Peyer's patch (tissue), 4 donors: ENCODE measurements at regions not wholly inside any gene's neighbourhood (a gene's known extent, or its start where the extent isn't known, plus 50 kb on each side); places are given as distances from the start of the nearest gene placed in this dataset.

Experiments
- DNase-seq, 3 donors: peaks; one replicate each; pipeline ENCODE4 v3.0.0-alpha.2; 2017 to 2019
- H3K27ac ChIP-seq, 4 donors: fragments of 200-600 bp; sonication (generic); one replicate each; pipeline ENCODE4 v1.5.1; 2016 to 2019
- H3K27me3 ChIP-seq, 2 donors: fragments of 200-600 bp; sonication (generic); one replicate each; pipeline ENCODE4 v1.5.1; 2019
- H3K36me3 ChIP-seq, 3 donors: fragments of 200-600 bp; sonication (generic); one replicate each; pipeline ENCODE4 v1.5.1; 2016 to 2019
- H3K4me1 ChIP-seq, 4 donors: fragments of 200-600 bp; sonication (generic); one replicate each; pipeline ENCODE4 v1.5.1; 2016 to 2019
- H3K4me3 ChIP-seq, 4 donors: fragments of 200-600 bp; sonication (generic); 1 replicate in 3 of 4; 2 replicates in 1 of 4; pipeline ENCODE4 v1.5.1; 2016 to 2019; ENCODE audit warnings: mild to moderate bottlenecking in 1 of 4
- H3K9me3 ChIP-seq, 4 donors: fragments of 200-600 bp; sonication (generic); one replicate each; pipeline ENCODE4 v1.5.1; 2016 to 2019; ENCODE audit warnings: mild to moderate bottlenecking in 1 of 4
- CTCF ChIP-seq, 6 experiments: fragments of 450-650 bp in 4 of 6; fragments of 200-600 bp in 2 of 6; sonication (generic) in 1 of 6; IDR thresholded peaks; one replicate each; pipeline ENCODE4 v1.5.1; 2017 to 2019; ENCODE audit warnings: antibody characterized with exemption in 6 of 6, mild to moderate bottlenecking in 3 of 6, moderate library complexity in 1 of 6
- POLR2A ChIP-seq, 2 donors: fragments of 450-650 bp; IDR thresholded peaks; one replicate each; pipeline ENCODE4 v1.5.1; 2017; ENCODE audit warnings: antibody characterized with exemption in 2 of 2, mild to moderate bottlenecking in 2 of 2, moderate library complexity in 2 of 2

GRCh38 chr4:160020804-160021203 lies 917.9 kb downstream of the RAPGEF2 start:
- H3K9me3 ChIP-seq, result no peaks in the 10 kb centered on the region
- H3K4me3 ChIP-seq, result no peak overlapping the region
- H3K27me3 ChIP-seq, result no peaks in the 10 kb centered on the region
- H3K27ac ChIP-seq, result no peak overlapping the region
- H3K4me1 ChIP-seq, result no peaks in the 10 kb centered on the region
- TF ChIP-seq CTCF (IDR thresholded peaks at IDR 0.05) (no peak), POLR2A (IDR thresholded peaks at IDR 0.05) (no peak)
- DNase-seq, result no peak
- H3K36me3 ChIP-seq, result no peaks in the 10 kb centered on the region

GRCh38 chr4:160021870-160022269 lies 919.0 kb downstream of the RAPGEF2 start:
- H3K4me1 ChIP-seq, result no peaks in the 10 kb centered on the region
- H3K36me3 ChIP-seq, result no peaks in the 10 kb centered on the region
- TF ChIP-seq POLR2A (IDR thresholded peaks at IDR 0.05) (no peak), CTCF (IDR thresholded peaks at IDR 0.05) (no peak)
- no peaks in the 10 kb centered on the region for H3K27me3 ChIP-seq
- H3K4me3 ChIP-seq, result no peak overlapping the region
- H3K27ac ChIP-seq, result no peak overlapping the region
- H3K9me3 ChIP-seq, result no peaks in the 10 kb centered on the region
- no peak for DNase-seq

- DNase-seq, result no peak
- H3K4me3 ChIP-seq, result no peak overlapping the region
- no peaks in the 10 kb centered on the region for H3K9me3 ChIP-seq
- TF ChIP-seq CTCF (IDR thresholded peaks at IDR 0.05) (no peak), POLR2A (IDR thresholded peaks at IDR 0.05) (no peak)
- no peaks in the 10 kb centered on the region for H3K27me3 ChIP-seq
- no peak overlapping the region for H3K27ac ChIP-seq
- H3K4me1 ChIP-seq, result no peaks in the 10 kb centered on the region
- H3K36me3 ChIP-seq, result no peaks in the 10 kb centered on the region
Measured at GRCh38 chr4:160026721-160027120, 923.8 kb downstream of the RAPGEF2 start.

GRCh38 chr4:160034501-160034900 lies 931.6 kb downstream of the RAPGEF2 start:
- TF ChIP-seq POLR2A (IDR thresholded peaks at IDR 0.05), result no peak
- no peak for TF ChIP-seq CTCF (IDR thresholded peaks at IDR 0.05)
- Histone ChIP-seq H3K36me3 (no peaks in the 10 kb centered on the region), H3K9me3 (no peaks in the 10 kb centered on the region), H3K27ac (no peak overlapping the region), H3K27me3 (no peaks in the 10 kb centered on the region), H3K4me1 (no peaks in the 10 kb centered on the region), H3K4me3 (no peak overlapping the region)
- DNase-seq, result no peak

- Histone ChIP-seq H3K9me3 (no peaks in the 10 kb centered on the region), H3K4me1 (no peaks in the 10 kb centered on the region), H3K36me3 (no peaks in the 10 kb centered on the region), H3K27ac (no peak overlapping the region), H3K4me3 (no peak overlapping the region), H3K27me3 (no peaks in the 10 kb centered on the region)
- no peak for DNase-seq
- no peak for TF ChIP-seq CTCF (IDR thresholded peaks at IDR 0.05)
Measured at GRCh38 chr4:160038615-160039014, 935.7 kb downstream of the RAPGEF2 start.

GRCh38 chr4:160044693-160045092 lies 941.8 kb downstream of the RAPGEF2 start:
- DNase-seq, result no peak
- no peaks in the 10 kb centered on the region for H3K36me3 ChIP-seq
- H3K4me3 ChIP-seq, result no peak overlapping the region
- no peaks in the 10 kb centered on the region for H3K9me3 ChIP-seq
- H3K4me1 ChIP-seq, result no peaks in the 10 kb centered on the region
- TF ChIP-seq POLR2A (IDR thresholded peaks at IDR 0.05), result no peak
- no peak for TF ChIP-seq CTCF (IDR thresholded peaks at IDR 0.05)
- no peaks in the 10 kb centered on the region for H3K27me3 ChIP-seq
- H3K27ac ChIP-seq, result no peak overlapping the region
